ENCODE measurements at regions not wholly inside any gene's neighbourhood (a gene's known extent, or its start where the extent isn't known, plus 50 kb on each side); places are given as distances from the start of the nearest gene placed in this dataset.

- no peaks in the 10 kb centered on the region for H4K20me1 ChIP-seq (ENCODE audit: control insufficient read depth, extremely low read depth, insufficient read depth, low read length)
- DNase-seq (ENCODE audit: low read depth, low spot score) (no peak), FAIRE-seq (no peak)
- no peaks in the 10 kb centered on the region for H3K27me3 ChIP-seq (ENCODE audit: control insufficient read depth, extremely low read depth, insufficient read depth, low read length)
- H3K4me1 ChIP-seq (ENCODE audit: control insufficient read depth, extremely low read depth, insufficient read depth, low read length): peaks cover 2% of the 10 kb centered on the region
- TF ChIP-seq EZH2 (IDR thresholded peaks at IDR 0.05; ENCODE audit: low read length) (no peak), CTCF (optimal IDR thresholded peaks at IDR 0.05 in 1 of 3, IDR thresholded peaks at IDR 0.05 in 1 of 3, conservative IDR thresholded peaks at IDR 0.05 in 1 of 3; ENCODE audit: extremely low read depth in 1 of 3, insufficient read depth in 2 of 3, low read length in 3 of 3) (no peak)
- no peaks in the 10 kb centered on the region for H3K79me2 ChIP-seq (ENCODE audit: control insufficient read depth, insufficient read depth, low read length)
- H3K9ac ChIP-seq (ENCODE audit: control insufficient read depth, extremely low read depth, insufficient read depth, low read length): no peak overlapping the region
- H3K4me2 ChIP-seq (ENCODE audit: control insufficient read depth, extremely low read depth, insufficient read depth, low read depth, low read length): no peak overlapping the region
- no peaks in the 10 kb centered on the region for H3K9me3 ChIP-seq (ENCODE audit: control insufficient read depth, low read depth, low read length)
- no peaks in the 10 kb centered on the region for H3K9me1 ChIP-seq (ENCODE audit: control insufficient read depth, extremely low read depth, insufficient read depth, low read length)
- dilution Hi-C loops (cut with MboI; ENCODE audit: extremely low pct_ligation_motif_present, low sequenced_read_pairs): no loop called here
- no peak overlapping the region for H2AFZ ChIP-seq (ENCODE audit: control insufficient read depth, low read length)
- H3K36me3 ChIP-seq (ENCODE audit: control insufficient read depth in 2 of 2, extremely low read depth in 1 of 2, insufficient read depth in 2 of 2, low read length in 2 of 2): no peaks in the 10 kb centered on the region
- H3K4me3 ChIP-seq (ENCODE audit: control insufficient read depth in 2 of 3, extremely low read depth in 1 of 3, insufficient read depth in 2 of 3, low read depth in 1 of 3, low read length in 3 of 3): no peak overlapping the region
- no peak overlapping the region for H3K27ac ChIP-seq (ENCODE audit: control insufficient read depth, insufficient read depth, low read length)
Measured at GRCh38 chr14:53215101-53215500, 62.0 kb upstream of the DDHD1 start.

GRCh38 chr14:53214384-53214783, 61.3 kb upstream of the DDHD1 start:
- H3K79me2 ChIP-seq (ENCODE audit: control insufficient read depth, insufficient read depth, low read length): no peaks in the 10 kb centered on the region
- H3K9me3 ChIP-seq (ENCODE audit: control insufficient read depth, low read depth, low read length): no peaks in the 10 kb centered on the region
- no peak overlapping the region for H3K9ac ChIP-seq (ENCODE audit: control insufficient read depth, extremely low read depth, insufficient read depth, low read length)
- TF ChIP-seq CTCF (optimal IDR thresholded peaks at IDR 0.05 in 1 of 3, IDR thresholded peaks at IDR 0.05 in 1 of 3, conservative IDR thresholded peaks at IDR 0.05 in 1 of 3; ENCODE audit: extremely low read depth in 1 of 3, insufficient read depth in 2 of 3, low read length in 3 of 3): no peak
- H3K4me1 ChIP-seq (ENCODE audit: control insufficient read depth, extremely low read depth, insufficient read depth, low read length): peaks cover 2% of the 10 kb centered on the region
- H2AFZ ChIP-seq (ENCODE audit: control insufficient read depth, low read length): no peak overlapping the region
- no peaks in the 10 kb centered on the region for H3K9me1 ChIP-seq (ENCODE audit: control insufficient read depth, extremely low read depth, insufficient read depth, low read length)
- H3K36me3 ChIP-seq (ENCODE audit: control insufficient read depth in 2 of 2, extremely low read depth in 1 of 2, insufficient read depth in 2 of 2, low read length in 2 of 2): no peaks in the 10 kb centered on the region
- no peak overlapping the region for H3K4me2 ChIP-seq (ENCODE audit: control insufficient read depth, extremely low read depth, insufficient read depth, low read depth, low read length)
- DNase-seq (ENCODE audit: low read depth, low spot score) (no peak), FAIRE-seq (no peak)
- dilution Hi-C loops (cut with MboI; ENCODE audit: extremely low pct_ligation_motif_present, low sequenced_read_pairs): no loop called here
- H3K27ac ChIP-seq (ENCODE audit: control insufficient read depth, insufficient read depth, low read length): no peak overlapping the region
- H3K27me3 ChIP-seq (ENCODE audit: control insufficient read depth, extremely low read depth, insufficient read depth, low read length): no peaks in the 10 kb centered on the region
- no peak overlapping the region for H3K4me3 ChIP-seq (ENCODE audit: control insufficient read depth in 2 of 3, extremely low read depth in 1 of 3, insufficient read depth in 2 of 3, low read depth in 1 of 3, low read length in 3 of 3)
- no peaks in the 10 kb centered on the region for H4K20me1 ChIP-seq (ENCODE audit: control insufficient read depth, extremely low read depth, insufficient read depth, low read length)

All from keratinocyte (primary cell).